Gastroesophageal sphincter (tissue), 3 donors: ENCODE measurements at regions not wholly inside any gene's neighbourhood (a gene's known extent, or its start where the extent isn't known, plus 50 kb on each side); places are given as distances from the start of the nearest gene placed in this dataset.
"Not testable (repeated sequence)": the region's sequence is repeated elsewhere in the genome, so short reads cannot be mapped to it uniquely, and the experiment has no call there.

ENCODE experiments used
- CTCF ChIP-seq, 4 experiments: fragments of 200-600 bp in 2 of 4; fragments of 450-650 bp in 2 of 4; sonication (generic) in 1 of 4; IDR thresholded peaks; one replicate each; pipeline ENCODE4 v1.5.1; 2017 to 2019; ENCODE audit warnings: antibody characterized with exemption in 4 of 4, mild to moderate bottlenecking in 2 of 4, moderate library complexity in 2 of 4
- EP300 ChIP-seq: sonication (generic); formaldehyde crosslinking; IDR thresholded peaks from one replicate; pipeline ENCODE4 v1.6.1; 2017; ENCODE audit warnings: antibody characterized with exemption, mild to moderate bottlenecking
- POLR2A ChIP-seq, 2 donors: fragments of 450-650 bp; IDR thresholded peaks; one replicate each; pipeline ENCODE4 v1.6.1; 2017; ENCODE audit warnings: antibody characterized with exemption in 2 of 2, mild to moderate bottlenecking in 2 of 2, moderate library complexity in 1 of 2
- POLR2AphosphoS5 ChIP-seq: sonication (generic); formaldehyde crosslinking; IDR thresholded peaks from one replicate; pipeline ENCODE4 v1.6.1; 2017; ENCODE audit warnings: antibody characterized with exemption

- TF ChIP-seq CTCF (IDR thresholded peaks at IDR 0.05); POLR2A (IDR thresholded peaks at IDR 0.05); EP300; POLR2AphosphoS5: not testable (repeated sequence)
Observed at GRCh38 chr20:1730981-1731711, 73.6 kb upstream of the SIRPG start.
